ENCODE measurements at regions not wholly inside any gene's neighbourhood (a gene's known extent, or its start where the extent isn't known, plus 50 kb on each side); places are given as distances from the start of the nearest gene placed in this dataset.
"Not testable (repeated sequence)": the region's sequence is repeated elsewhere in the genome, so short reads cannot be mapped to it uniquely, and the experiment has no call there.

- in situ Hi-C loops (cut with HindIII; ENCODE audit: low pct_unique_long_range_greater_than_20kb, low sequenced_read_pairs): no loop called here
- no peak for DNase-seq (ENCODE audit: low read depth)
Measured at GRCh38 chr5:126677121-126677520, 76.4 kb downstream of the PHAX start.

DNA sequence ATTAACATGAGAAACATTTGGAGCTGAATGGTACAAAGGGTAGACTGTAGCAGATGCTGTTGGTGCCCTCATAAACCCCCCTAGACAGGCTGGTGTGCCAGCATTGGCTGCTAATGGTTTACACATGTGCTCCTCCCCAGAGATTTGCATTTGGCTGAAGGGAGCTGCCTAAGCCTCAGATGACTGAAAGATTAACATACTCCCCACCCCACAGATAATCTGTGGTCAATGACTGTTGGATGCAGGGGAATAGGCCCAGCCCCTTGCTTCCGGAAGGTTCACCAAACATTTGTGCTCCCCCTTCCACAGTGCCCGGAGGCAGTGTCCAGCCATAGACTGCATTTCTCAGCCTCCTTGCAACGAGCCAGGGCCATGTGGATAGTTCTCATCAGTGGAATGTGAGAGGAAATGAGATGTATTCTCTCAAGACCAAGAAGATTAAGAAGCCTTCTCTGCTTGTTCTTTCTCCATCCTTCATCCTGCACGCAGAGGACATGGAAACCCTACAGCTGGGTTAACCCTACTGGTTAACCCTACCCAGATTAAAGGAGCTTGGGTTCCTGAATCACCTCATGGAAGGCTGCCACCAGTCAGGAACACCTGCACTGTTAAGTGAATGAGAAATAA is 79.6 kb downstream of the PHAX start:
- in situ Hi-C loops (cut with HindIII; ENCODE audit: low pct_unique_long_range_greater_than_20kb, low sequenced_read_pairs): no loop called here
- peak; percentile 7 for DNase-seq (ENCODE audit: low read depth)

DNA sequence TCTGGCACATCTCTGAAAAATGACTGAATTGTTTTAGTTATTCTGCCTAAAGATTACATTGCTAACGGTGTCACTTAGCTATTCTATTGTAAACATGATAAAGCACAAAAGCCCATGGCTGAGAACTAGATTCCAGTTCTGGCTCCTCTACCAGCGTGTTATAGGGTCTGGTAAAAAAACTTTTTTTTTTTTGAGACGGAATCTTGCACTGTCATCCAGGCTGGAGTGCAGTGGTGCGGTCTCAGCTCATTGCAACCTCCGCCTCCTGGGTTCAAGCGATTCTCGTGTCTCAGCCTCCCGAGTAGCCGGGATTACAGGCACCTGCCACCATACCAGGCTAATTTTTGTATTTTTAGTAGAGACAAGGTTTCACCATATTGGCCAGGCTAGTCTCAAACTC is 80.6 kb downstream of the PHAX start:
- DNase-seq (ENCODE audit: low read depth); in situ Hi-C loops (cut with HindIII; ENCODE audit: low pct_unique_long_range_greater_than_20kb, low sequenced_read_pairs): not testable (repeated sequence)

DNA sequence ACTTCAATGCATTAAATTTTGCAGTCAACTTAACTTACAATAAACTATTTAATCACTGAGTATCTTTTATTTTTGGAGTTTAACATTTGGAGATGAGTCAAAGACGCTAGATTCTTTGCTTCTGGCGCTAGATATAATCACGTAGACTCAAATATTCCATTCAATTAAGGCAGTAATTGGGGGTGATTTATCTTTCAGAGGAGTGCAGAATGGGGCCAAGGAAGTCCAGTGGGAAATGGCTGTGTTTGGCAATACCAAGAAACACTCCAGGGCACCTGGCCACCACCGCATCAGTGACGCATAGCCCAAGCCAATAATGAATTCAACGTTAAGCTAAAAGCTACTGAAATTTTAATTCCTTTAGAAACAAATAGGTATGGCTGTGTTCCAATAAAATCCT is 81.2 kb downstream of the PHAX start:
- no peak for DNase-seq (ENCODE audit: low read depth)
- in situ Hi-C loops (cut with HindIII; ENCODE audit: low pct_unique_long_range_greater_than_20kb, low sequenced_read_pairs): no loop called here

GRCh38 chr5:126682856-126683255 is 82.1 kb downstream of the PHAX start:
- no peak for DNase-seq (ENCODE audit: low read depth)
- in situ Hi-C loops (cut with HindIII; ENCODE audit: low pct_unique_long_range_greater_than_20kb, low sequenced_read_pairs): no loop called here

- no peak for DNase-seq (ENCODE audit: low read depth)
- in situ Hi-C loops (cut with HindIII; ENCODE audit: low pct_unique_long_range_greater_than_20kb, low sequenced_read_pairs): no loop called here
Measured at GRCh38 chr5:126683912-126684311, 83.2 kb downstream of the PHAX start.

GRCh38 chr5:126684656-126685442 is 84.1 kb downstream of the PHAX start:
- DNase-seq (ENCODE audit: low read depth); in situ Hi-C loops (cut with HindIII; ENCODE audit: low pct_unique_long_range_greater_than_20kb, low sequenced_read_pairs): not testable (repeated sequence)

DNA sequence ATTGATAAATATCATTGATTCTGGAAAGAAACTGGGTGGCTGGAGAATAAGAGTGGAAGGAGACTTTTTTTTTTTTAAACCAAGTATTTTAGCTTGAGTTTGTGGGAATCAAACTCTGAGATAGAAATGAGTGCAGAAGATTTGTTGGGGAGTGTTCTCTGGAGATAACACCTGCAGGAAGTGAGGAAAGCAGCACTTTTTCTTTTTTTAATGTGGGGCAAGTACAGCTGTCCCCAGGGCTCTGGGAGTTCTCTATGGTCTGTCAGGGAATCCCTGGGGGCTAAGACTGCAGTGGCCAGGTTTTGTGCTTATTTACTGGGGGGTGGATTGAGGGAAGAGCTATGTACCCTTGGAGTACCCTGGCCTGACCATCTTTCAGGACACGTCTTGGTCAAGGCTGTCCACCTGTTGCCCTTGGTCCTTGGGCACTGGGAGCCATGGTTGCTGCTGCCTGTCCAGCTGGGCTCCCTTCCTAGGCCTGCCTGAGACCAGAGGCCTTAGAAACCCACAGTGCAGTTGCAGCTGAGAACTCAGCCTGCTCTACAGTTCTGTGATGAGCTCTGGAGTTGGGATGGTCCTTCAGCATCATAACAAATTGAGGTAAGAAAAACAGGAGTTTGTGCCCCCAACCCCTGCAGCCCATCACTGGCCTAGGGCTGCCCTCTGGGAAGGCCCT is 85.8 kb downstream of the PHAX start:
- no peak for DNase-seq (ENCODE audit: low read depth)
- in situ Hi-C loops (cut with HindIII; ENCODE audit: low pct_unique_long_range_greater_than_20kb, low sequenced_read_pairs): no loop called here

DNA sequence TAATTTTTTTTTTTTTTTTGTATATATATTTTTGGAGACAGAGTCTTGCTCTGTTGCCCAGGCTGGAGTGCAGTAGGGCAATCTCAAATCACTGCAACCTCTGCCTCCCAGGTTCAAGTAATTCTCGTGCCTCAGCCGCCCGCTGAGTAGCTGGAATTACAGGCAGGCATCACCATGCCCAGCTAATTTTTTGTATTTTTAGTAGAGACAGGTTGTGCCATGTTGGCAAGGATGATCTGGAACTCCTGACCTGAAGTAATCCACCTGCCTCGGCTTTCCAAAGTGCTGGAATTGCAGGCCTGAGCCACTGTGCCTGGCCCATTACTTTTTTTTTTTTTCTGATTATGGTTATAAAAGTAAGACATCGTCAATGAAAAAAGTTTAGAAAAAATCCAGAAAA is 84.0 kb upstream of the LMNB1 start:
- in situ Hi-C loops (cut with HindIII; ENCODE audit: low pct_unique_long_range_greater_than_20kb, low sequenced_read_pairs): no loop called here
- DNase-seq (ENCODE audit: low read depth): no peak

- in situ Hi-C loops (cut with HindIII; ENCODE audit: low pct_unique_long_range_greater_than_20kb, low sequenced_read_pairs): no loop called here
- no peak for DNase-seq (ENCODE audit: low read depth)
Measured at GRCh38 chr5:126693806-126694205, 83.1 kb upstream of the LMNB1 start.

DNA sequence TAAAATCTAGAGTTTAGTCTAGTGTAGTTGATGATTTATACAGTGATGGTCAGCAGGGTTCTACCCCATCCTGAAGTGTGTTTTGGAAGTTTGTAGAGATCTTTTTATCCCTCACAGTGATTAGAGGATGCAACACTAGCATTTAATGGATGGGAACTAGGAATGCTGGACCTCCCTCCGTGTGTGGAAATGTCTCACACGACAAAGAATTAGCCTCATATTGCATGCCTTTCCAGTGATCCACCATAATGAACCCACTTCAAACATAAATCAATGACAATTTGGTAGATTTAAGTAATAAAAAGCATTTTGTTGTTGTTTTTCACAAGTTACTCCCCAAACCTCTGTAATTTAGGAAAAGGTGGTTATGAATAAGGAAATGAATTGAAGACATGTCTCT is 82.5 kb upstream of the LMNB1 start:
- in situ Hi-C loops (cut with HindIII; ENCODE audit: low pct_unique_long_range_greater_than_20kb, low sequenced_read_pairs): no loop called here

DNA sequence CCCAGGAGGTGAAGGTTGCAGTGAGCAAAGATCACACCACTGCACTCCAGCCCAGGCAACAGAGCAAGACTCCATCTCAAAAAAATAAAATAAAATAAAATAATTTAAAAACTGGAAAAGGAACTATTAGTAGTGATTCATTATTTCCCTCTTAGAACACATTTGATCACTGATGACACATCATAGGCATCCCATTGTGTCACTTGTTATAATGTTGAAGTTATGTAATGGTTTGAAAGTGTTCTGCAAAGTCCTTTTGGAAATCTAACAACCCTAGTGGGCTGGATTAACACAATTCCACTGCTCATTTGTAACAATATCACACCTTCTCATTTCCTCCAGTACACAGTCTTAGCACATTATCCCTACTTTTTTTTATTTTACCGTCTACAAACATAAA is 81.8 kb upstream of the LMNB1 start:
- in situ Hi-C loops (cut with HindIII; ENCODE audit: low pct_unique_long_range_greater_than_20kb, low sequenced_read_pairs): no loop called here
- DNase-seq (ENCODE audit: low read depth): no peak

More for the DNA sequence above, 82.5 kb upstream of the LMNB1 start:
- no peak for DNase-seq (ENCODE audit: low read depth)

DNA sequence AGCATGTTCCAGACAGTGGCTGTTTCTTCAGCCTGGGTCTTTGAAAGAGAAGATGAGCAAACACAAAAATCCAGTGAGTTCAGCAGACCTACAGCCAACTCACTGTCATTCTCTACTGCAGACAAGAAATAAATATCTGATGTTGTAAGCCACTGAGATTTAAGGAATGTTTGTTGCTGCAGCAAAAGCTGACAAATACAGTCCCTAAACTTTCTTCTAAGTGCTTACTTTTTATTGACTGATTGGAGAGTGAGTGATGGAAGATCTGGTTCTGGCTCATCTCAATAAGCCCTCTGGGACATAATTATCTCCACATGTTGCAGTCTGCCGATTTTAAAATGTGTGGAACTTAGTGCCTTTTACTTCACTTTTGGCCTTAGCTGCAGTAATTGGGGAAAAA is 69.9 kb upstream of the LMNB1 start:
- in situ Hi-C loops (cut with HindIII; ENCODE audit: low pct_unique_long_range_greater_than_20kb, low sequenced_read_pairs): no loop called here
- DNase-seq (ENCODE audit: low read depth): no peak

DNA sequence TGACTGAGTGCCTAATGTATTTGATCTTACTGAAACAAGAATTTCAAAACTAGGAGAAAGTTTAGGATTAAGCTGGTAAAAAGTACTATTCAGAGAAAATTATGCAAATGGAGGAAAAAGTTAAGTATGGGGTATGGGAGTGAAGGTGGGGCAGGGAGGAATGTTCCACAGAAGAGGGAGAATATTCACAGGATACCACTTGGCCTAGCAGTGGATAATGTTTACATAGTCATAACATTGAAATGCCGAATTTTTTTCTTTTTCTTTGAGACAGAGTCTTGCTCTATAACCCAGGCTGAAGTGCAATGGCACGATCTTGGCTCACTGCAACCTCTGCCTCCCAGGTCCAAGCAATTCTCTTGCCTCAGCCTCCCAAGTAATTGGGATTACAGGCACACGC is 61.2 kb upstream of the LMNB1 start:
- in situ Hi-C loops (cut with HindIII; ENCODE audit: low pct_unique_long_range_greater_than_20kb, low sequenced_read_pairs): no loop called here

GRCh38 chr5:126716861-126717260 is 60.1 kb upstream of the LMNB1 start:
- DNase-seq (ENCODE audit: low read depth): no peak
- in situ Hi-C loops (cut with HindIII; ENCODE audit: low pct_unique_long_range_greater_than_20kb, low sequenced_read_pairs): no loop called here

More for the DNA sequence above, 61.2 kb upstream of the LMNB1 start:
- no peak for DNase-seq (ENCODE audit: low read depth)

GRCh38 chr5:126718236-126718868 is 58.6 kb upstream of the LMNB1 start:
- DNase-seq (ENCODE audit: low read depth): no peak
- in situ Hi-C loops (cut with HindIII; ENCODE audit: low pct_unique_long_range_greater_than_20kb, low sequenced_read_pairs): no loop called here

DNA sequence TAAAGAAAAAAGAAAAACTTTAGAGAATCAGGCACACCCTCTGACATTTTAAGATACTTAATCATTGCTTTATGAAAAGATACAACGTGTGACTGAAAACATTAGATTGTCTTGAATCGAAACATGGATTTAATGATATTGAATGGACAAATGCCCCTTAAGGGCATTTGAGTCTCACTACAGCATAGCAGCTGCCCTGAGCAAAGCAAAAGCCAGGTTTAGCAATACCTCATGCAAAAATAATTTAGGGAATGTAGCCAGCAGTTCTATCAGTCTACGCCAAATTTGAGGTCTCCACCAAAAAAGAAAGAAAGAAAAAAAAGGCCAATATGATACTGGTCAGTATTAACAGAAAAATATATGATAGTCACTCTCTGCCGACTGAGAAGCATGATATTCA is 56.6 kb upstream of the LMNB1 start:
- in situ Hi-C loops (cut with HindIII; ENCODE audit: low pct_unique_long_range_greater_than_20kb, low sequenced_read_pairs): no loop called here
- DNase-seq (ENCODE audit: low read depth): no peak

GRCh38 chr5:126723643-126724042 is 53.3 kb upstream of the LMNB1 start:
- in situ Hi-C loops (cut with HindIII; ENCODE audit: low pct_unique_long_range_greater_than_20kb, low sequenced_read_pairs): no loop called here
- no peak for DNase-seq (ENCODE audit: low read depth)

Measured in Caki2 (cell line).